ENCODE measurements at regions not wholly inside any gene's neighbourhood (a gene's known extent, or its start where the extent isn't known, plus 50 kb on each side); places are given as distances from the start of the nearest gene placed in this dataset.

GRCh38 chr11:70707821-70708220 lies 309.5 kb downstream of the CTTN start:
- H3K9ac ChIP-seq = no peak overlapping the region
- in situ Hi-C loops (cut with MboI) = no loop called here
- no peaks in the 10 kb centered on the region for H3K27me3 ChIP-seq (replicated peaks; ENCODE audit: insufficient read depth)
- no peak overlapping the region for H3K4me3 ChIP-seq
- no peaks in the 10 kb centered on the region for H4K20me1 ChIP-seq (ENCODE audit: insufficient read depth)
- TF ChIP-seq EZH2phosphoT487 (IDR thresholded peaks at IDR 0.05; ENCODE audit: insufficient read depth, low read depth) (no peak), EZH2 (IDR thresholded peaks at IDR 0.05; ENCODE audit: insufficient read depth, poor library complexity, severe bottlenecking) (no peak)
- no peaks in the 10 kb centered on the region for H3K79me2 ChIP-seq (ENCODE audit: insufficient read depth)
- H3K36me3 ChIP-seq (ENCODE audit: low read depth) = no peaks in the 10 kb centered on the region
- H3F3A ChIP-seq (ENCODE audit: insufficient read depth) = no peaks in the 10 kb centered on the region
- H2AFZ ChIP-seq = no peak overlapping the region
- no peak for DNase-seq
- no peak overlapping the region for H3K27ac ChIP-seq
- H3K9me3 ChIP-seq (ENCODE audit: low read depth) = no peaks in the 10 kb centered on the region
- no peak overlapping the region for H3K4me2 ChIP-seq (ENCODE audit: unreplicated experiment)
- H3K4me1 ChIP-seq (ENCODE audit: insufficient read depth) = no peaks in the 10 kb centered on the region
- 43 to 53% methylated on average over 6 of the region's 6 CpGs for WGBS, 2 experiments (ENCODE audit: low coverage in 1 of 2, low lambda C conversion rate in 2 of 2, missing lambda C conversion rate in 2 of 2)
- H3K9me2 ChIP-seq (ENCODE audit: insufficient read depth) = no peaks in the 10 kb centered on the region

- no peaks in the 10 kb centered on the region for H3K27me3 ChIP-seq (replicated peaks; ENCODE audit: insufficient read depth)
- H3K4me1 ChIP-seq (ENCODE audit: insufficient read depth) = no peaks in the 10 kb centered on the region
- no peak overlapping the region for H3K4me3 ChIP-seq
- in situ Hi-C loops (cut with MboI) = no loop called here
- no peak overlapping the region for H2AFZ ChIP-seq
- H3K36me3 ChIP-seq (ENCODE audit: low read depth) = no peaks in the 10 kb centered on the region
- 72 to 76% methylated on average over 9 to 16 of the region's 16 CpGs for WGBS, 2 experiments (ENCODE audit: low coverage in 1 of 2, low lambda C conversion rate in 2 of 2, missing lambda C conversion rate in 2 of 2)
- no peak overlapping the region for H3K4me2 ChIP-seq (ENCODE audit: unreplicated experiment)
- H4K20me1 ChIP-seq (ENCODE audit: insufficient read depth) = no peaks in the 10 kb centered on the region
- H3K27ac ChIP-seq = no peak overlapping the region
- H3K9me3 ChIP-seq (ENCODE audit: low read depth) = no peaks in the 10 kb centered on the region
- DNase-seq = no peak
- no peak overlapping the region for H3K9ac ChIP-seq
- H3F3A ChIP-seq (ENCODE audit: insufficient read depth) = no peaks in the 10 kb centered on the region
- no peaks in the 10 kb centered on the region for H3K79me2 ChIP-seq (ENCODE audit: insufficient read depth)
- no peak for TF ChIP-seq EZH2 (IDR thresholded peaks at IDR 0.05; ENCODE audit: insufficient read depth, poor library complexity, severe bottlenecking)
- H3K9me2 ChIP-seq (ENCODE audit: insufficient read depth) = no peaks in the 10 kb centered on the region
Observed at GRCh38 chr11:70709596-70709995, 311.3 kb downstream of the CTTN start.

GRCh38 chr11:70710192-70710591 lies 311.9 kb downstream of the CTTN start:
- no peaks in the 10 kb centered on the region for H3K79me2 ChIP-seq (ENCODE audit: insufficient read depth)
- no peak overlapping the region for H2AFZ ChIP-seq
- no peaks in the 10 kb centered on the region for H3K4me1 ChIP-seq (ENCODE audit: insufficient read depth)
- TF ChIP-seq EZH2phosphoT487 (IDR thresholded peaks at IDR 0.05; ENCODE audit: insufficient read depth, low read depth) (no peak), EZH2 (IDR thresholded peaks at IDR 0.05; ENCODE audit: insufficient read depth, poor library complexity, severe bottlenecking) (no peak)
- no peaks in the 10 kb centered on the region for H3K9me3 ChIP-seq (ENCODE audit: low read depth)
- no peak overlapping the region for H3K9ac ChIP-seq
- no peaks in the 10 kb centered on the region for H3F3A ChIP-seq (ENCODE audit: insufficient read depth)
- no peaks in the 10 kb centered on the region for H3K36me3 ChIP-seq (ENCODE audit: low read depth)
- 69 to 71% methylated on average over 11 of the region's 11 CpGs for WGBS, 2 experiments (ENCODE audit: low coverage in 1 of 2, low lambda C conversion rate in 2 of 2, missing lambda C conversion rate in 2 of 2)
- H3K9me2 ChIP-seq (ENCODE audit: insufficient read depth) = no peaks in the 10 kb centered on the region
- in situ Hi-C loops (cut with MboI) = no loop called here
- H4K20me1 ChIP-seq (ENCODE audit: insufficient read depth) = no peaks in the 10 kb centered on the region
- H3K27ac ChIP-seq = no peak overlapping the region
- DNase-seq = no peak
- H3K27me3 ChIP-seq (replicated peaks; ENCODE audit: insufficient read depth) = no peaks in the 10 kb centered on the region
- H3K4me2 ChIP-seq (ENCODE audit: unreplicated experiment) = no peak overlapping the region
- H3K4me3 ChIP-seq = no peak overlapping the region

DNA sequence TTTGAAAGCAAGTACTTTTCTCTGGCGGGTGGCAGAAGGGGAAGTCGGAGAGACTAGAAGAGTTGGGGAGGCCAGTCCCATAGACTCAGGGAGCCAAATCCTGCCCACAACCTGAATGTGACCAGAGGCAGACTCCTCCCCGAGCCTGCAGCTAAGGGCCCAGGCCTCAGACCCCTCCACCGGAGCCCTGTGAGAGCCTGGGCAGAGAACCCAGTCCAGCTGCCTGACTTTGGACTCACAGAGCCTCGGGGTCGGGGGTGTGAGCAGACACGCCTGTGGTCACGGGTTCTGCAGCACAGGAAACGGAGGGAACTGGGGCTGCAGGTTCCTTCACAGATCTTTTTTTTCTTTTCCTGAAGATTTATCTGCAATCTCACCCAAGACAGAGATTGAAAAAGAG lies 312.3 kb downstream of the CTTN start:
- Histone ChIP-seq H3K4me1 (ENCODE audit: insufficient read depth) (no peaks in the 10 kb centered on the region), H3F3A (ENCODE audit: insufficient read depth) (no peaks in the 10 kb centered on the region), H3K27ac (no peak overlapping the region), H3K9me2 (ENCODE audit: insufficient read depth) (no peaks in the 10 kb centered on the region), H3K9ac (no peak overlapping the region), H3K27me3 (replicated peaks; ENCODE audit: insufficient read depth) (no peaks in the 10 kb centered on the region), H2AFZ (no peak overlapping the region), H3K4me2 (ENCODE audit: unreplicated experiment) (no peak overlapping the region), H3K36me3 (ENCODE audit: low read depth) (no peaks in the 10 kb centered on the region), H3K4me3 (no peak overlapping the region), H4K20me1 (ENCODE audit: insufficient read depth) (no peaks in the 10 kb centered on the region), H3K9me3 (ENCODE audit: low read depth) (no peaks in the 10 kb centered on the region), H3K79me2 (ENCODE audit: insufficient read depth) (no peaks in the 10 kb centered on the region)
- WGBS, 2 experiments (ENCODE audit: low coverage in 1 of 2, low lambda C conversion rate in 2 of 2, missing lambda C conversion rate in 2 of 2) = 38 to 45% methylated on average over 9 of the region's 9 CpGs
- TF ChIP-seq EZH2phosphoT487 (IDR thresholded peaks at IDR 0.05; ENCODE audit: insufficient read depth, low read depth) (no peak), EZH2 (IDR thresholded peaks at IDR 0.05; ENCODE audit: insufficient read depth, poor library complexity, severe bottlenecking) (no peak)
- no peak for DNase-seq
- in situ Hi-C loops (cut with MboI) = no loop called here

Data from GM23248 (cell line).